HG02623 (cell line): ENCODE measurements at regions not wholly inside any gene's neighbourhood (a gene's known extent, or its start where the extent isn't known, plus 50 kb on each side); places are given as distances from the start of the nearest gene placed in this dataset.

Experiments
- ATAC-seq: cut with Tn5 transposase; IDR thresholded peaks from one replicate; pipeline ENCODE4 v1.9.1; 2021; ENCODE audit warnings: moderate library complexity; ENCODE audit not compliant: unreplicated experiment

DNA sequence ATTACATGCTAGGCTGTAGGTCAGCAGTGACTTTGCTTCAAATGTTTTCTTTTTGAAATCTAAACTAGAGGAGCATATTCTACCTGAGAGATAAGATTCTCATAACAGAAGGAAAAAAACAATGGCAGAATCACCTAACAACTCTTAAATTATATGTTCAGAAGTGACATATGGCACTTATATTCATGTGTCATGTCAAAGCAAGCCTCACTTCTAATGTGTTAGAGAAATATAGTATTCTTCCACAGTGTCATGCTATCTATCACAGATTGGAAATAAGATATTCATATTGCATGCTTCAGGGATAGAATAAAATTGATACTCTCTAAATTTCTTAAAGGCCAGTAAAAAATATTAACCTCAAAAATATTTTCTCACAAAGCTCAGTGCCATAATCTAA lies 874.6 kb upstream of the PRMT6 start:
- ATAC-seq: no peak

GRCh38 chr1:106185089-106185488 lies 871.4 kb upstream of the PRMT6 start:
- ATAC-seq: no peak

DNA sequence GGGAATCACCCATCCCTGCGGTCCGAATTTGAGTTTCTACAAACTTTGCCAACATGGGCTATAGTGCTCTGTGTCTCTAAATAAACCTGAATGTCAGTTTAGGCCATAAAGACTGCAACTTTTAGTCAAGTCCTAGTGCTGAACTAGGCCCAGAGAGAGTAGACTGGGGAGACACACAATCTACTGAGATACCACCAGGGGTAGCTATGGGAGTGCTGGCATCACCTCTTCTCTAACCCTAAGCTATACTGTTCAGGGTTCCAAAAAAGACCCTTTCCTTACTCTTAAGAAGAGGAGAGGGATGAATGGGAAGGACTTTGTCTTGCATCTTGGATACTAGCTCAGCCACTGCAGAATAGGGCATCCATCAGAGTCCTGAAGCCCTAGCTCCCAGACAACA lies 866.7 kb upstream of the PRMT6 start:
- no peak for ATAC-seq

GRCh38 chr1:106194206-106194605 lies 862.3 kb upstream of the PRMT6 start:
- no peak for ATAC-seq

- ATAC-seq: no peak
These were observed 855.8 kb upstream of the PRMT6 start for GRCh38 chr1:106200711-106201110.

GRCh38 chr1:106207185-106207584 lies 849.3 kb upstream of the PRMT6 start:
- no peak for ATAC-seq

GRCh38 chr1:106217765-106218164 lies 838.7 kb upstream of the PRMT6 start:
- ATAC-seq: no peak

- no peak for ATAC-seq
These were observed 834.1 kb upstream of the PRMT6 start for GRCh38 chr1:106222403-106222802.

GRCh38 chr1:106223213-106223612 lies 833.3 kb upstream of the PRMT6 start:
- no peak for ATAC-seq

DNA sequence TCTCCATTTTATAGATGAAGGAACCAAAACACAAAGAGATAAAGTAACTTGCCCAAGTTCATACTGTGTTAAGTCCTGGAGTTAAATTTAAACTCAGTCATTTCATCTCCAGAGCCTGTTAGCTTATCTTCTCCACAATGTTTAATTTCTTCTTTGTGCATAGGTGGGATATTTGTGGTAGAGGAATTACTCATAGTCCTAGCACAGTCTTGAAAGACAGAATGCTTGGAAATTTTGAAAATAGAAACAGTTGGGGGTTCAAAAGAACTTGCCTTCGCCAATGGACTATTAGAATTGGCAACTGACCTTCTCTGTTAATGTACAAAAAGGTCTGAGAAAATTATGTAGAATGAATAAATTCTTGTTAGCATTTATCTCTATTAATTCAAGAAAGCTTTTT lies 832.0 kb upstream of the PRMT6 start:
- ATAC-seq: no peak

DNA sequence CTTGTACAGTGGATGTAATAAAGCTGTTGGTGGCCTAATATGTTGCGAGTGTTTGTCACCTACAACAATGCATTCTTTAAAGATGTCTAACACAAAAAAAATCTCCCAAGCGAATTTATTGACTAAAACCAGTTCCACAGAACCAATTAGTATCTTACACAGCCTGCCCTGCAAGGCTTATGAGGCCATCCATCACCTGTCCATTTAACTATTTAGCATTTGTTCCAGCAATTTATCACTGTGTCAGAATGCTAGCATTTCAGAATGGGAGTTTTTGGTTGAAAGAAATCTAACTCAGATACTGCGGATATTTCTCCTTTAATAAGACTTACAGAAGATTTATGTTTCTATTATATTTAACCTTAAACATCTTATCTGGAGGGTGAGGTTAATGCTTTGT lies 831.1 kb upstream of the PRMT6 start:
- no peak for ATAC-seq

DNA sequence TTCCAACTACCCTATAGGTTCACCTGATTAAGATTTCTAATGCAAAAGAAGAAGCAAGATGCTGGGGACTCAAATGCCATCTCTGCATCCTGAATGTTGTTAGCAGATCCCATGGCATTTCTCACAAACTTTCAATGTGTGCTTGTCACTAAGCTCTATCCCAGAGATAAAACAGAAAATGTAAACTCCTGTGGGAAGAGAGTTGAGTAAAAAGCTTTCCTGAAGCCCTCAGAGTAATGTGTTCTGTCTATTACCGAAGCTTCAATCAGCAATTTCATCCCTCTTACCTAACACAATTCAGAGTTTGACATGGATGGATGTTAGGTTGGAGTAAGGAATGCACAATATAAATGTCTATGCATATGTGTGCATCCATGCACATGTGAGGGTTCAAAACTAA lies 829.9 kb upstream of the PRMT6 start:
- no peak for ATAC-seq

DNA sequence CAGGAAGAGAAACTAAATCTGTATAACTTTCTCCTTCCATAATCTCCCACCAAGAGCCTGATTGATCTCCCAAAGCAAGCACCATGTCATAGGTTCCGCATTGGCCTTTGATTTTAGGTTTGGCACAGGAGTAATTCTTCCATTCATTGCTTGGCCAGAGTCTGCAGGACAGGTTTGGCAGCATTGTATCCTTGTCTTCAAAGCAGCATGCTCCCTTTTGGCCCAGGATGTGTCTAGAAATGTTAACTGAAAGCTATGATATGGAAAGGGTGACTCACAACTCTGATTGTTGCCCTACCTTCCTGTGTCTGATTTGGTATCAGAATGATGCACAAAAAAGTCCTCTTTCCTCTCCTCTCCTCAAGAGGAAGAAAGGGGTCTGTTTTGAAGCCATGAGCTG lies 824.3 kb upstream of the PRMT6 start:
- no peak for ATAC-seq

- ATAC-seq: no peak
These were observed 823.0 kb upstream of the PRMT6 start for GRCh38 chr1:106233511-106233910.

GRCh38 chr1:106249365-106249764 lies 807.1 kb upstream of the PRMT6 start:
- no peak for ATAC-seq

DNA sequence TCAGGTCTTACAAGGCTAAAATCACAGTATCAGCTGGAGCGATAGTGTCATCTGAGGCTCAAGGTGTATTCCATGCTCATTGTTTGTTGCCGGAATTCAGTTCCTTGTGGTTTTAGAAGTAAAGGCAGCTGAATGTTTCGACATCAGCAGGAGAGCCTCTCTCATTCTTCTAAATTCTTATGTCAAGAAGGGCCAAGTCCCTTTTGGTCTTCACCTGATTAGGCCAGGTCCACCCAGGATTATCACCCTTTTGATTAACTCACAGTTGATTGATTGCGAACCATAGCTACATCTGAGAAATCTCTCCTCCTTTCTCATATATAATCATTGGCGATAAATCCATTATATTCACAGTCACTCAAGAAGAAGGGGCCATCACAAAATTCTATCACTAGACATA lies 806.7 kb upstream of the PRMT6 start:
- ATAC-seq: no peak

DNA sequence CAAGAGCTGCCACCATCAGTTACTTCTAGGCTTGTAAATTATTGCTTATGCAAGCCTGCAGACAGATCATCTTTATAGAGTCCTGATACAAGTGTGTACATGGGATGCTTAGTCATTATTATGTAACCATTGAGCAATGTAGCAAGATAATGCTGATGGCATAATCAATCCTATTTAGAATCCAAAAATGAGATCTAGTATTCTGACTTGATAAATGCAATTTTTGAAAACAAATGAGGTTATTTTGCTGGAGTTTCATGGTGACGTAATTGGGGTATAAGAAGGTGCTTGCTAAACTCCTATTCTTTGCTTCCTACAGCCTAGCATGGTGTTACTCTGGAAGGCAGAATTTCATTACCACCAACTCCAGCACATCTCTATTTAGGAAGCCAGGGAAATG lies 801.7 kb upstream of the PRMT6 start:
- no peak for ATAC-seq

- no peak for ATAC-seq
These were observed 789.7 kb upstream of the PRMT6 start for GRCh38 chr1:106266786-106267185.

DNA sequence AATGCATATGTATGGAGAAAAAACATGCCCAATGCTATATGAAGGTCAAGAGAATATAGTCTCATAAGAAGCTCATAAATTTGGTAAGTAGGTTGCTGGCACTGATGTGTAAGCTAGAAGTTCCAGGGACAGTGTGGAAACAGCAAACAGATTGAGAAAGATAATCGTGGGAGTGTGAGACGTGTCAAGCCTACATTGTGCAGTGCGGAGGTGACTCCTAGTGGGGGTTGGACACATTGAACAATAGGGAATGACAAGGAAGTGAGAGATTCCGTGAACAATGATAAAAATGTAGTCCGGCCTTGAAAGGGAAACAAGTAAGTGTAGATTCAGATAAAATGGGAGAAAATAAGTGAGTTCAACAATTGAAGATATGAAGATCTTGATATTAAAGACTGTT lies 788.4 kb upstream of the PRMT6 start:
- no peak for ATAC-seq

DNA sequence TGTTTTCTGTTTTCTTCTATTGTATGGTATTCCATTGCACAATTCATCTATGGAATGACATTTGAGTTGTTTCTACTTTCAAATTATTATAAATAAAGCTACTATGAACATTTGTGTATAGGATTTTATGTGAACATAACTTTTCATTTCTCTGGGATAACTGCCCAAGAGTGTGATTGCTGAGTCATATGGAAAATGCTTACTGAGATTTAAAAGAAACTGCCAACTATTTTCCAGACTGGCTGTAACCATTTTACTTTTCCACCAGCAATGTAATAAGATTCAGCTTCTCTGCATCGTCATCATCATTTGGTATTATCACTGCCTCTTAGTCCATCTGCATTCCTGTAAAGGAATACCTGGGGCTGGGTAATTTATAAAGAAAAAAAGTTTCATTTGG lies 779.6 kb upstream of the PRMT6 start:
- ATAC-seq: no peak

GRCh38 chr1:106277786-106278185 lies 778.7 kb upstream of the PRMT6 start:
- no peak for ATAC-seq

GRCh38 chr1:106278716-106279115 lies 777.8 kb upstream of the PRMT6 start:
- no peak for ATAC-seq

DNA sequence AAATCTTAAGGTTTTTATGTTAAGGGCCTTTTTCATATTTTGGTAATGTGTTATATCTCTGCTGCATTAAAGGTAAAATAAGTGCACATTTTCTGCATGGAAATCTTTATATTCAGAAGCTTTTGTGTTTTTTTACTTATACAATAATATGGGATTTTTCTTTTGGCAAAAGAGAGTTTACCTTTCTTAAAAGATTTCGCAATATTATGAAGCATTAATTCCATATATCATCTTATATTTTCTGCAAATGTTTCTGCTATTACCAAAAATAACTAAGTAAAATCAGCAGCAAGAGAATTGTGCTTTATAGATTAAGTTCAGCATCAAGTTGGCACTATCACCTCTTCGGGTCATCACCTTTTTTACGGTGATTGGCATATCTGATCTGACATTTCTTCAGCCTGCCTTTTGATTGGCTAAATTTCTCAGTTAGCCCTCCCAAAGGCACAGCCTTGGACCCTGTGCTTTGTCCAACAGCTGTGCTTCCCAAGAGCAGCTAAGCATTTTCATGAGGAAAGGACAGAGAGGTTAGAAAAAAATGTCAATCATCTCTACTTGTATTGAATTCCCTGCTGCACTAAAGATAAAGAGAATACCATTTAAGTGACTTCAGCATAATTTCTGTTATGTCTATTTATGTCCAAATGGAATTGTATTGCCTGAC lies 767.1 kb upstream of the PRMT6 start:
- no peak for ATAC-seq
